Retinal pigment epithelial cell (primary cell): ENCODE measurements at regions not wholly inside any gene's neighbourhood (a gene's known extent, or its start where the extent isn't known, plus 50 kb on each side); places are given as distances from the start of the nearest gene placed in this dataset.

ENCODE experiments used
- DNase-seq: peaks from one replicate; pipeline ENCODE4 v3.0.0-alpha.2; 2010; ENCODE audit warnings: low read depth
- H3K4me3 ChIP-seq: 2 replicates; pipeline ENCODE4 v1.5.1; 2011; ENCODE audit warnings: mild to moderate bottlenecking, low read length, control low read depth, moderate library complexity
- TF ChIP-seq, protein P1 (sequence below): conservative IDR thresholded peaks from 2 replicates; pipeline ENCODE4 v1.5.1; 2011; ENCODE audit warnings: low read depth, low read length, control low read depth, inconsistent platforms

DNA sequence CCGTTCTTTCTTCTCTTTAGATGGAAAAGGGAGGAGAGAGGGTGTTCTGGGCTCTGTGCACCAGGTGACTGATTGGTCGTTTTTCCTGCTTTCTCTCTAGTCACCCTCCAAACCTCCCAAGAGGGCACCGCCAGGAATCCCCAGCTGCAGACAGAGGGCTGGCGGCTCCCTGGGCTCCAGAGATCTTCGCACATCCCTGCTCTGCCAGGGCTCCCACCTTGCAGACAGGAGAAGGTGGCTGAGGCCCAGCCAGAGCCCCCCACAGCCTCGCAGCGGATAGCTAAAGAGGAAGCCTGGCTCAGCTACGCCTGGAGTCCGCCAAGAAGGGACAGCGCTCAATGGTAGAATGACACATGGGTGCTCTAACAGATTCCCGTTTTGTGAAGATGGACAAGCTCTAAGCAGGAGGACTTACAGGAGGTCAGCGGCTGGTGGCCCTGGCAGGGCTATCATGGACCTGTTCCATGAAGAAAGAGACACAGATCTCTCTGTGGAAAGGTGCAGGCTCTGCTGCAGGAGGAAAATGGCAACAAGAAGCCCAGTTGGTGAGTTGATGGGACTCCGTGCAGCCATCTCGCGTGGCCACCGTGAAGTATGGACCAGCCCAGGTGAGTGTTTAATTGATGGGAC lies 976.9 kb downstream of the BRD1 start:
- DNase-seq: no peak
- no peak overlapping the region for H3K4me3 ChIP-seq
- TF ChIP-seq, protein P1, sequence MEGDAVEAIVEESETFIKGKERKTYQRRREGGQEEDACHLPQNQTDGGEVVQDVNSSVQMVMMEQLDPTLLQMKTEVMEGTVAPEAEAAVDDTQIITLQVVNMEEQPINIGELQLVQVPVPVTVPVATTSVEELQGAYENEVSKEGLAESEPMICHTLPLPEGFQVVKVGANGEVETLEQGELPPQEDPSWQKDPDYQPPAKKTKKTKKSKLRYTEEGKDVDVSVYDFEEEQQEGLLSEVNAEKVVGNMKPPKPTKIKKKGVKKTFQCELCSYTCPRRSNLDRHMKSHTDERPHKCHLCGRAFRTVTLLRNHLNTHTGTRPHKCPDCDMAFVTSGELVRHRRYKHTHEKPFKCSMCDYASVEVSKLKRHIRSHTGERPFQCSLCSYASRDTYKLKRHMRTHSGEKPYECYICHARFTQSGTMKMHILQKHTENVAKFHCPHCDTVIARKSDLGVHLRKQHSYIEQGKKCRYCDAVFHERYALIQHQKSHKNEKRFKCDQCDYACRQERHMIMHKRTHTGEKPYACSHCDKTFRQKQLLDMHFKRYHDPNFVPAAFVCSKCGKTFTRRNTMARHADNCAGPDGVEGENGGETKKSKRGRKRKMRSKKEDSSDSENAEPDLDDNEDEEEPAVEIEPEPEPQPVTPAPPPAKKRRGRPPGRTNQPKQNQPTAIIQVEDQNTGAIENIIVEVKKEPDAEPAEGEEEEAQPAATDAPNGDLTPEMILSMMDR: no peak

DNA sequence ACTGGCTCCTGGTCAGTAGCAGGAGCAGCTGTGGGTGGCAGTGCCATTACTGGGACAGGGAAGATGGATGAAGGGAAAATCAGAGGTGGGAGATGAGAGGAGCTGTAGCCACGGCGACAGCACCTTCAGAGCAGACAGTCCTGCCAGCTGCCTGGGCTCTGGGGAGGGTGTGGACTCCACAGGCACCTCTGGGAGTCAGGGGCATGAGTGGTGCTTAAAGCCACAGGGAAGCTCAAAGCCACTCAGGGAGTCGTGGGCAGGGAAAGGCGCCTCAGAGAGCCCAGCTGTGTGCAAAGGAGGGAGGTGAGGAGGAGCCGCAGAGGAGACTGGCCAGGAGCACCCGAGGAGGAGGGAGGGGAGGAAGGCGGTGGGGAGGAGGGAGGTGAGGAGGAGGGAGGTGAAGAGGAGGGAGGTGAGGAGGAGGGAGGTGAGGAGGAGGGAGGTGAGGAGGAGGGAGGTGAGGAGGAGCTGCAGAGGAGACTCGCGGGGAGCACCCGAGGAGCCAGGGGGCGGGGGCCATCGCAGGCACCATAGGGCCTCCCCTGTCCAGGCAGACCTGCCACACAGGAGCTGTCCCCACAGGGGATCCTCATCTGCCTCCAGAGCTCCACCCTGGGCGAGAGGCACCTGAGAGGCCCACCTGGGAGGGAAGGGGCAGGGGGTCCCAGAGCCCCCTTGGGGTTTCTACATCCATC lies 977.6 kb downstream of the BRD1 start:
- TF ChIP-seq, protein P1: no peak
- H3K4me3 ChIP-seq: no peak overlapping the region
- no peak for DNase-seq

DNA sequence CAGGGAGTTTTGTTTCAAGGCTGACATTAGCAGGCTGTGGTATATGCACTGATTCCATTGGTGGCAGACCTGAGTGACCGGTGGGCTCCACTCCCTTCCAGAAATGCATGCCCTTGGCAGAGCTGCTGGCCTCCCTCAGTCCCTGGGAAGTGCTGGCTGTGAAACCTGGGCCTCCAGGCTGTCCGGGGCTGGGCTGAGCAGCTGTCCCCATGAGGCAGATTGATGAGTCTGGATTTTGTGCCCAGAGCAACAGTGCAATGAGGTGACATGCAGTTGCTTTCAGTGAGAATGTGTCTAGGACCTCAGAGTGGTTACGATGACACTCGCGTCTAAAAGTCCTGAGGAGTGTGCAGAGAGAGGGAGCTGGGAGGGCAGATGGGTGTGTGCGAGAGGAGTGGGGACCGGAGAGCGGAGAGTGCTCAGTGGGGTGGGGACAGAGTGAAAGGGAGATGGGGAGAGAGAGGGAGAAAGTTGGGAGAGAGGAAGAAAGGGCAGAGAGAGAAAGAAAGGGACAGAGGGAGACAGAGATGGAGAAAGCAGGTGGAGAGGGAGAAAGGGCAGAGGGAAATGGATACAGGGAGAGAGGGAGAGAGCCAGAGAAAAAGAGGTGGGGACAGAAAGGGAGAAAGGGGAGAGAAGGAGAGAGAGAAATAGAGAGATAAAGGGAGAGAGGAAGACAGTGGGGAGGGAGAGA lies 978.3 kb downstream of the BRD1 start:
- no peak for DNase-seq
- H3K4me3 ChIP-seq: no peak overlapping the region
- TF ChIP-seq, protein P1: no peak

DNA sequence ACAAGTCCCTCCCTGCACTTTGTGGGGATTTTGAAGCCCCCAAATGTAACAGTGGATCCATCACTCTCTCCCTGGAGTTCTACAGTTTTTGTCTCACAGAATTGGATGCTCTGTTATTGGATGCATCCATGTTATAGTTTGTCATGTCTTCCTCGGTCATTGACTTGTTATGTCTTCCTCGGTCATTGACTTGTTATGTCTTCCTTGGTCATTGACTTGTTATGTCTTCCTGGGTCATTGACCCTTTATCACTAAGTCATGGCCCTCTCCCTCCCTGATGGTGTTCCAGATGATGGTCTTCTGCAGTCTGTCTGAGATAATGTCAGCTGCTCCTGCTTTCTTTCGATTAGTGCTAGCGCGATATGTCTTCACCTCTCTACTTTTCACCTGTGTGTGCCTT lies 981.5 kb downstream of the BRD1 start:
- H3K4me3 ChIP-seq: no peak overlapping the region
- no peak for DNase-seq
- TF ChIP-seq, protein P1: no peak

DNA sequence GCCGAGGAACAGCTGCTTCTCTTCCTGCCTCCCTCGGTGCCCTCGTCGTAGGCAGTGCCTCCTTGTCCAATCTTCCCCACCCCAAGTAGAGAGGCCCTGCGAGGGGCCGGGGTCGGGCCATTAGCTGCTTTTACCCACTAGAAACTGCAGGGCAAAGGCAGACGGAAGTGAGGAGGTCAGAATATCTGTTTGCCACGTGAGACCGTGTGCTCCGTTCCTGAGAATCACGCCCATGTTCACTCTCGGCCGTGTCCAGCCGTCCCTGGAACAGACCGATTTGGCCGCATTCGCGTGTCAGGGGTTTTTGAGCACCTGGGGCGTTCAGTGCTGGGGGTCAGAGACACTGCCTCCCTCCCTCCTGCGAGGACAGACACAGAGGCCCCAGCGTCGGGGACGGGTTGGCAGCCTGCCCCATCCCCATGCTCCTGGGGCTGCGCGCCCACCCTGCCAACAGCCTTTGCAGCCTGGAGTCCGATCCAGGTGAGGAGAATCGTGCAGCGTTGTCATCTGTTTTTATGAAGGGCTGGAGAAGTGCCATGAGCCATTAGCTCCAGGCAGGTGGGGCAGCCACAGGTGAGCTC lies 982.2 kb downstream of the BRD1 start:
- TF ChIP-seq, protein P1: no peak
- H3K4me3 ChIP-seq: no peak overlapping the region
- DNase-seq: no peak

DNA sequence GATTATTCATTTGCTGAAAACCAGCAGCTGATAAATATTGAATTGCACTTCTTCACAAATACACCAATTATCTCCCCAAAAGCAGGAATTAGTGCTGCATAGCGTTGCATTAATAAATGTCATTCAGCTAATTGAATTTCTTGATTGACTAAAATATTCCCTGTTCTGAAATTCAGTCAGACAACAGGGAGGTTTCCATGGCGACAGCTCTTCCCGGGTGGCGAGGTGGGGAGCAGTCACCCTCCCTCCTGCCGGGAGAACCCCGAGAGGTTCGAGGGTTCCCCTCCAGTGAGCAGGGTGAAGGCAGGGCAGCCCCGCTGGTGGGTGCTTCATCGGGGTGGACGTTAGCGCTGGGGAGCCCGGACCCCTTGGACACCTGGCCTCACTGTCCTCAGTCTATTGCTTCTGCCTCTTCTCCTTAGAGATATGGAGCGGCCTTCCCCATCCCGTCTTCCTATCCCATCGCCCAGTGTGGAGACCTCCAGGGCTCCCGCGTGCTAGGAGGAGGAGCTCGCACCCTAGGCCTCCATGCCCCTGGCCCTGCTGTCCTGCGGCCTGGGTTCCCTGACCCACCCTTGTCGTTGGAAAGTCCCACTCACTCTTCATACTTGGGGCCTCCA lies 983.5 kb downstream of the BRD1 start:
- DNase-seq: no peak
- H3K4me3 ChIP-seq: no peak overlapping the region
- TF ChIP-seq, protein P1: no peak
